CD4-positive, alpha-beta T cell treated with Interleukin-15 for 4 hours (primary cell): ENCODE measurements at regions not wholly inside any gene's neighbourhood (a gene's known extent, or its start where the extent isn't known, plus 50 kb on each side); places are given as distances from the start of the nearest gene placed in this dataset.
A peak's percentile ranks its signal among the peaks of the same experiment; 100 is the strongest.

Source experiments
- DNase-seq: peaks from one replicate; pipeline ENCODE4 v3.0.0-alpha.2; 2020; ENCODE audit warnings: low spot score

DNA sequence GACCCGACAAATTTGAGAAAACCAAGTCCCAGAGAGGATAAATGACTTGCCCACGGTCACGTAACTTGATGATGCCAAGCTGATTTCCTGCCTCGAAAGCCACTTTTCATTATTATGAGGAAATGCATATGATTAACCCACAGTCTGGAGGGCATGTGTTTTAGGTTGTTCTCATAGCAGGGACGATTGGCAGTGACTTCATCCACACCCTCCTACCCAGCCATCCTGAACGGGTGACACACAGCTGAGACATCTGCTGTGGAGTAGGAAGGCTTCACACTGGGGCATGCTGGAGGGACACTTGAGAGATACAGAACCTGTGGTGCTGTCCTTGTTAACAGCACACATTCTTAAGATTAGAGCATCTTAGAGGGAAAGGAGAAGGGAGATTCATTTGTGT, 65.4 kb upstream of the WDFY2 start:
- DNase-seq = peak; percentile 14

DNA sequence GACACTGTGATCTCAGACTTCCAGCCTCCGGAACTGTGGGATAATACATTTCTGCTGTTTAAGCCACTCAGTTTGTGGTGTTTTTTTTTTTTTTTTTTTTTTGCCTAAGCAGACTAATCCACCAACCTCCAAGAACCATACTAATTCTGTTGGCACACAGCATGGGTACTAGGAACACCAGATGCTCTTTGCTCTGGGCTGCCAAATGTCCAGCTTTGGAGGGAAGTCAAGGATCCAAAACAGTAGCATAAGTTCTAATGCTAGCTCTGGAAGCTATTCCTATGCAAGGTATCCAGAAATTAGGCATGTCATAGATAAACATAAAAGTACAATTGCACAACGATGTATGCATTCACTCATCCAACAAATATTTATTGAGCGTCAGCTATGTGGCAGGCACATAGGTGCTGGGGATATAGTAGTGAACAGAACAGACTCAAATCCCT, 64.5 kb upstream of the WDFY2 start:
- DNase-seq = no peak

DNA sequence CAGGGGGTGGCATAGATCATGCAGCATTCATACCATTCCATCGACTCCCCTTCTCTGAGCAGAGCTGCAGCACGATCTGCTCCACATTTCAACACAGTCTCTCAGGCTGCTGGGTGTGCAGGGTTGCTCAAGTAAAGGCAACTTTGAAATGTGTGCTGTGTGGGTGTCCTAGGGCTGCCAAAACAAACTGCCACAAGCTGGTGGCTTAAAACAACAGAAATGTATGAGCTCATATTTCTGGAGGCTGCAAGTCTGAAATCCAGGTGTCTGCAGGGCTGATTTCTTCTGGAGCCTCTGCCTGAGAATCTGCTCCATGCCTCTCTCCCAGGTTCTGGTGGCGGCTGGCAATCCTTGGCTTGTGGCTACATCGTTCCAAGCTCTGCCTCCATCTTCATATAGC, 63.7 kb upstream of the WDFY2 start:
- DNase-seq = no peak

DNA sequence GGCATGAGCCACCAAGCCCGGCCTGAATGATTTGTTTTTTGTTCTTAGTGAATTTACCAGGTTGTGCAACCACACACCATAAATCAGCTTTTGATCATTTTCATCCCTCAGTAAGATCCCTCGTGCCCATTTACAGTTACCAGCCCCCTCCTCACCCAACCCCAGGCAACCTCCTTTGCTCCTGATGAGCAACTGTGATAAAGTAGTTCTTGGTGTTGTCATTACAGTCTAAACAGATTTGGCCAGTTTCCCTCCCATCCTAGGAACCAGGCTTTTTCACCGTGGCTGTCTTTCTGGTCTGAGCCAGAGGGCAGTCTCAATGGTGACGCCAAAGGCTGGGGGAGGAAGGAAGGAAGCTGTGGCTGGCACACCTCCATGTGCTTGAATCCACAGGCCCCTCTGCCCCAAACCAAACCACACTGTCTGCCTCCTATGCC, 61.2 kb upstream of the WDFY2 start:
- DNase-seq = peak; percentile 40

DNA sequence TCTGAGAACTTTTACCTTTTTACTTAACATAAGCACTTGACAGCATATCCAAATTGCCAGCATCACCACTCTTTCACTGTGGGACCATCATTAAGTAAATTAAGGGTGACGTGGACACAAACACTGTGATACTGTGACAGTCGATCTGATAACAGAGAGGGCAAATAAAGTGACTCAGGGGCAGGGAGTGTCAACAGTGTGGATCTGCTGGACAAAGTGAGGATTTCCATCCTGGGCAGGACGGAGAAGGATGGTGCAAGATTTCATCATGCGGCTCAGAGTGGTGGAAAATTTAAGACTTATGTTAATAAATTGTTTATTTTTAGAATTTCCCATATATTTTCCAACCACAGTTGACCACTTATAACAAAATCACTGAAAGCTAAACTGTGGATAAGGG, 60.0 kb upstream of the WDFY2 start:
- no peak for DNase-seq

DNA sequence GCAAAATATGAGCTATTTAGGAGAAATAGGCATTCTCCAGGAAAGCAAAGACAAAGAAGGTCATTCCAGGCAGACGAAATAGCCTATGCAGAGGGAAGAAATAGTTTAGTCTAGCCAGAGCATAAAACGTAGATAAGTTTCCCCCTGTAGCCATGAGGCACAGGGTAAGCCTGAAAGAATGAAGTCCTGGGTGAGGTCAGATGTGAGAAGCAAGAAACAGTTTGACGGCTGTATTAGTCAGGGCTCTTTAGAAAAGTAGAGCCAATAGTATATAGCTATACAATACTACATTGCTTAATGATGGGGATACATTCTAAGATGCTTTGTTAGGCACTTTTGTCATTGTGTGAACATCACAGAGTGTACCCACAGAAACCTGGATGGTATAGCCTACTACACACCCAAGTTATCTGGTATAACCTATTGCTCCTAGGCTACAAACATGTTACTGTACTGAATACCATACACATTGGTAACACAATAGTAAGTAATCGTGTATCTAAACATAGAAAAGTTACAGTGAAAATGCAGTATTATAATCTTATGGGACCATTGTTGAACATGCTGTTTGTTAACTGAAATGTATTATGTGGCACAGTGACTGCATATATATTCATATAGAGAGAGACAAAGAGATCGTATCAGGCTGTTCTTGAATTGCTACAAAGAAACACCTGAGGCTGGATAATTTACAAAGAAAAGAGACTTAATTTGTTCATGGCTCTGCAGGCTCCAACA, 59.3 kb upstream of the WDFY2 start:
- DNase-seq = no peak

DNA sequence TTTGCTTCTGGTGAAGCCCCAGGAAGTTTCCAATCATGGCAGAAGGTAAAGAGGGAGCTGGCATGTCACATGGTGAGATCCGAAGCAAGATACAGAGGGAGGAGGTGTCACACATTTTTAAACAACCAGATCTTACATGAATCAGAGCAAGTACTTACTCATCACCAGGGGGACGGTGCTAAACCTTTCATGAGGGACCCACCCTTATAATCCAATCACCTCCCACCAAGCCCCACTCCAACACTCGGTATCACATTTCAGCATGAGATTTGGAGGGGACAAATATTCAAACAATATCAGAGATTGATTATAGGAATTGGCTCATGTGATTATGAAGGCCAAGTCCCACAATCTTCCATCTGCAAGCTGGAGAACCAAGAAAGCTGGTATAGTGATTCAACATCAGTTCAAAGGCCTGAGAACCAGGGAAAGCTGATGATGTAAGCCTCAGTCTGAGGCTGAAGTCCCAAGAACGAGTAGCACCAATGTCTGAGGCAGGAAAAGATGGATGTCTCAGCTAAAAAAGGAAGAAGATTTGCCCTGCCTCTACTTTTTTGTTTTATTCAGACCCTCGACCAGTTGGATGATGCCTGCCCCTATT, 58.6 kb upstream of the WDFY2 start:
- no peak for DNase-seq

DNA sequence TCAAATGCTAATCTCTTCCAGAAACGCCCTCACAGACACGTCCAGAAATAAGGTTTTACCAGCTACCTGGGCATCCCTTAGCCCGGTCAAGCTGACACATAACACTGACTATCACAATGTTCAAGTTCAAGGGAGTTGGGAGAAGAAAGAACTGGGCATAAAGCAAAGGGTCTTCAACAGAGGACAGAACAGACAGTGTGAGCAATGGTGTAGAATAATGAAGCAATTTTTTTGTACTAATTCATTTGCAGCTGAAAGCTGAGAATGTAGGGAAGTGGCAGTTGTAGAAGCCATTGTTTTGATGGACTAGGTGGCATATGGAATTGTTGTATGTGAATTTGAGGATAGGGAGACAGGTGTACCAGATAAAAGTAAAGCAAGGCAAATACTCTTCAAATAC, 58.1 kb upstream of the WDFY2 start:
- DNase-seq = no peak

DNA sequence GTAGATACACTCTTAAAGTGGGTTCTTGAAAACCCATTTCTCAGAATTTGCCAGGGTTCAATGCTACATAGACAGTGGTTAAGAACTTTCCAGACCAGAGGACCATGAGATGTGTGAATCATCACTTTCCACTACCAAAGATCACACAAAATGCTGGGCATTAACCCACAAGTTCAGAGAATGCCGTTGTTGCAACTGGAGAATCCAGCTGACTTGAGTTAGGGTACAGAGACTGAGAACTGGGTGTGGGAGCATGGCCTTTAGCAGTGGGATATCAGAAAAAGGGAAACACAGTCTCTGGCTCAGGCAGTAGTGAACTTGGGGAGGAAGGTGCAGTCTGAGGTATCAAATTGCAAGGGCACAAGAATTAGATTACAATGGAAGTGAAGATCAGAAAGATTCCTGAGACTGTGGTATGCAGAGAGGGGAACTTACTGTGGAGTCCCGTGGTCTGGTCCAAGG, 51.5 kb upstream of the WDFY2 start:
- DNase-seq = peak; percentile 48

DNA sequence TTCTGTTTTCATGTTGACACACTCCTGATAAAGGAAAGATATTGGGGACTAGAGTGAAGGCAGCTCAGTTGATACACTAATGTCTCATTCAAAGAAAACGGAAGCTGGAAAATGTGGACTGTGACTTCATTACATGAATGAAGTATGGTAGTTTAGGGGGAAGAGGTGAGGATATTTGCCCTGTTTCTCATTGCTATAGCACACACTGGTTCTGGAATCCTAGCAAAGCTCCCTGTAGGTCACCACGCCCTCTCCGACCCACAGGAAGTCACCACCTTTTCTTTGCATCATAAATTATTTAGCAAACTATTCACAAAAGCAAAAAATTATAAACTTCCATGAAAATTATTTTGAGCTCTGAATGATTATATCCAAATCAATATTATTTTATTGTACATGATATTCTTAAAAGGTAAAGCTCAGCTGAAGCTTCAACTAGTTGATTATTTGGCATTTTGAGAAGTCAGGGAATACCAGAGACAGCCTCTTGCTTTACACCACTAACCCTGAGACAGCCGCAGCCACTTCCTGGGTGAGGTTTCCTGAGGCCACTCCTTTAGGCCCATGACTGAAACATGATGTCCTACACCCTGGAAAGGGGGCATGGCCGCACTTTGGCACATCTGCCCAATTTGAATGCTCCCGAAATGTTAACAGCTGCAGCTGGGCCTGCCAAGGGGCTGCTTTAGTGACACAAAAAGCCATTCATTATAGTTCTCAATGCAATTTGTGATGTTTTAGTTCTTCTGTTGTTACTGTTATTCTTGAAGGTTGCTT, 50.0 kb upstream of the WDFY2 start:
- DNase-seq = peak; percentile 62
